HEK293T (cell line): ENCODE measurements at regions not wholly inside any gene's neighbourhood (a gene's known extent, or its start where the extent isn't known, plus 50 kb on each side); places are given as distances from the start of the nearest gene placed in this dataset.

ENCODE experiments used
- BHLHE40 ChIP-seq: fragments of 450-650 bp; IDR thresholded peaks from 2 replicates; pipeline ENCODE4 v1.6.1; 2016; ENCODE audit warnings: mild to moderate bottlenecking, moderate library complexity, borderline replicate concordance
- FOXM1 ChIP-seq: fragments of 450-650 bp; IDR thresholded peaks from 2 replicates; pipeline ENCODE4 v1.6.1; 2017; ENCODE audit warnings: mild to moderate bottlenecking, borderline replicate concordance
- L3MBTL2 ChIP-seq: fragments of 450-650 bp; conservative IDR thresholded peaks from 2 replicates; pipeline ENCODE4 v1.6.1; 2016; ENCODE audit warnings: mild to moderate bottlenecking
- LEF1 ChIP-seq: fragments of 450-650 bp; IDR thresholded peaks from 2 replicates; pipeline ENCODE4 v1.6.1; 2017; ENCODE audit warnings: mild to moderate bottlenecking, borderline replicate concordance
- NFRKB ChIP-seq: fragments of 450-650 bp; IDR thresholded peaks from 2 replicates; pipeline ENCODE4 v1.6.1; 2016; ENCODE audit warnings: mild to moderate bottlenecking, moderate library complexity
- SP1 ChIP-seq: fragments of 450-650 bp; IDR thresholded peaks from 2 replicates; pipeline ENCODE4 v1.6.1; 2017
- TARDBP ChIP-seq: fragments of 450-650 bp; IDR thresholded peaks from 2 replicates; pipeline ENCODE4 v1.6.1; 2016

DNA sequence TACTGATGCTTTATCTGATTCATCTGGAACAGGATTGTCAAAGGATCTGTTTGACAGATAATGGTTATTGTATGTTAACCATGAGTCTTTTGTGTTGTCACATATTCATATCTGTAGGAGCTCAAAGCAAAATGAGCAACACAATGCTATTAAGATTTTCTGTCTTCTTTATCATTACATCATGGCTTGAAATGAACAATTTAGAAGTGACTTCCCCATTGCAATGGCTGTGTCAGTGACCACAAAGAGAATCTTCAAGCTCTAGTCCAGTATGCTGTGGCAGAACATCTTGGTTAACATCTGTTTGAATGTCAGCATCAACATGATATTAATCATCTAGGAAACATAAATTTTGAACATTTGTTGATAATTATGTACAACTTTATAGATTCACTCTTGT is 1148.5 kb downstream of the PLA2G4A start:
- TF ChIP-seq L3MBTL2 (no peak), LEF1 (no peak), FOXM1 (no peak), TARDBP (no peak), BHLHE40 (no peak), NFRKB (no peak), SP1 (no peak)
